Neuronal stem cell (in vitro differentiated cells): ENCODE measurements at regions not wholly inside any gene's neighbourhood (a gene's known extent, or its start where the extent isn't known, plus 50 kb on each side); places are given as distances from the start of the nearest gene placed in this dataset.

Source experiments
- DNase-seq: peaks from one replicate; pipeline ENCODE4 v3.0.0-alpha.2; 2013; ENCODE audit warnings: low spot score
- H2AFZ ChIP-seq: one replicate; pipeline ENCODE4 v1.6.1; 2013; ENCODE audit warnings: mild to moderate bottlenecking, low read length, inconsistent platforms
- H2AK5ac ChIP-seq: 2 replicates; pipeline ENCODE4 v1.6.1; 2013; ENCODE audit warnings: low read depth, mild to moderate bottlenecking, inconsistent platforms, low read length, moderate library complexity, mixed read lengths
- H2BK120ac ChIP-seq: 2 replicates; pipeline ENCODE4 v1.6.1; 2013; ENCODE audit warnings: low read depth, mild to moderate bottlenecking, inconsistent platforms, low read length, moderate library complexity, mixed read lengths
- H2BK12ac ChIP-seq: one replicate; pipeline ENCODE4 v1.6.1; 2013; ENCODE audit warnings: low read length, inconsistent platforms
- H2BK15ac ChIP-seq: 2 replicates; pipeline ENCODE4 v1.6.1; 2013; ENCODE audit warnings: mild to moderate bottlenecking, low read length, inconsistent platforms, mixed read lengths
- H2BK5ac ChIP-seq: one replicate; pipeline ENCODE4 v1.6.1; 2013; ENCODE audit warnings: inconsistent platforms, mild to moderate bottlenecking, low read length, moderate library complexity
- H3K14ac ChIP-seq: one replicate; pipeline ENCODE4 v1.6.1; 2013; ENCODE audit warnings: low read length, inconsistent platforms
- H3K18ac ChIP-seq: 2 replicates; pipeline ENCODE4 v1.6.1; 2013; ENCODE audit warnings: low read length, inconsistent platforms
- H3K23ac ChIP-seq: 2 replicates; pipeline ENCODE4 v1.6.1; 2013; ENCODE audit warnings: low read depth, mild to moderate bottlenecking, mixed read lengths, low read length, inconsistent platforms; ENCODE audit not compliant: poor library complexity
- H3K27ac ChIP-seq: replicated peaks from 3 replicates; pipeline ENCODE4 v1.5.1; 2013; ENCODE audit warnings: low read length, inconsistent platforms
- H3K27me3 ChIP-seq, 3 experiments: 2 replicates each; pipeline ENCODE4 v1.6.1; 2013; ENCODE audit warnings: low read length in 3 of 3, mild to moderate bottlenecking in 2 of 3, inconsistent platforms in 1 of 3, low read depth in 1 of 3, mixed read lengths in 1 of 3, moderate library complexity in 1 of 3; ENCODE audit not compliant: control insufficient read depth in 3 of 3, insufficient read depth in 3 of 3
- H3K36me3 ChIP-seq, 2 donors: replicated peaks in 1 of 2; 2 replicates each; pipeline ENCODE4 v1.6.1; 2013; ENCODE audit warnings: low read length in 2 of 2; ENCODE audit not compliant: control insufficient read depth in 2 of 2, insufficient read depth in 2 of 2
- H3K4ac ChIP-seq: 2 replicates; pipeline ENCODE4 v1.6.1; 2013; ENCODE audit warnings: inconsistent platforms, mild to moderate bottlenecking, low read length, moderate library complexity
- H3K4me1 ChIP-seq, 2 donors: 1 replicate in 1 of 2; 2 replicates in 1 of 2; pipeline ENCODE4 v1.6.1; 2013; ENCODE audit warnings: low read length in 2 of 2, low read depth in 1 of 2; ENCODE audit not compliant: control insufficient read depth in 2 of 2, insufficient read depth in 1 of 2
- H3K4me2 ChIP-seq: one replicate; pipeline ENCODE4 v1.6.1; 2013; ENCODE audit warnings: mild to moderate bottlenecking, low read length, inconsistent platforms; ENCODE audit not compliant: insufficient read depth, poor library complexity, severe bottlenecking
- H3K4me3 ChIP-seq, 2 donors: 2 replicates each; pipeline ENCODE4 v1.5.1; 2013; ENCODE audit warnings: low read length in 2 of 2, mild to moderate bottlenecking in 2 of 2, inconsistent platforms in 1 of 2, moderate library complexity in 1 of 2
- H3K79me1 ChIP-seq: one replicate; pipeline ENCODE4 v1.6.1; 2013; ENCODE audit warnings: low read depth, mild to moderate bottlenecking, inconsistent platforms, low read length, moderate library complexity
- H3K9ac ChIP-seq: one replicate; pipeline ENCODE4 v1.6.1; 2013; ENCODE audit warnings: mild to moderate bottlenecking, low read depth, low read length, inconsistent platforms; ENCODE audit not compliant: poor library complexity
- H3K9me3 ChIP-seq, 2 donors: replicated peaks in 1 of 2; 2 replicates each; pipeline versions ENCODE3 to v1.6.1; 2013; ENCODE audit warnings: low read length in 2 of 2, mild to moderate bottlenecking in 2 of 2, inconsistent platforms in 1 of 2, low read depth in 1 of 2, mixed read lengths in 1 of 2, moderate library complexity in 1 of 2; ENCODE audit not compliant: control insufficient read depth in 2 of 2, insufficient read depth in 1 of 2
- H4K8ac ChIP-seq: one replicate; pipeline ENCODE4 v1.6.1; 2013; ENCODE audit warnings: low read depth, mild to moderate bottlenecking, inconsistent platforms, low read length, moderate library complexity
- H4K91ac ChIP-seq: one replicate; pipeline ENCODE4 v1.6.1; 2013; ENCODE audit warnings: low read length, low read depth, mild to moderate bottlenecking, inconsistent platforms; ENCODE audit not compliant: poor library complexity
- WGBS, 2 donors: extraction: QIAGEN DNeasy Blood & Tissue Kit; methylation state at CpG; one replicate each; pipeline ENCODE4 v1.1.7; 2013; ENCODE audit warnings: missing lambda C conversion rate in 2 of 2, mixed read lengths in 1 of 2; ENCODE audit not compliant: insufficient read length in 2 of 2, insufficient replicate concordance in 1 of 2; ENCODE audit errors: extremely low coverage in 2 of 2; 5-methylcytosine and 5-hydroxymethylcytosine counted together

DNA sequence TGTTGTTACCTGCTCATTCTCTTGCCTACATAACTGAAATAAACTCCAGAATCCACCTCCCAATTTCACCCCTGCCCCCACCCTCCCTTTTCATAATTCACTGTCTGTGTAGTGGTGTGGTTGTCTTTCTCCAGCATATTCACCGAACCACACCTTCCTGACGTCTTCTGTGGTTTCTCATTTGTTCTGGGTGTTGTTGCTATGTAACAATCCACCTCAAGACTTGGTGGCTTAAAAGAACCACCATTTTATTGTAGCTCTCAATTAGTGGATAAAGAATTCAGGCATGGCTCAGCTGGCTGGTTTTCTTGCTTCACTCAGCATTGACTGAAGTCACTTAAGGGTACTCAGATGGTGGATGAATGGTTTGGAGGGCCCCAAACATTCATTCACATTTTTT is 229.8 kb downstream of the MAF start:
- H2BK15ac ChIP-seq, result no peak overlapping the region
- H3K18ac ChIP-seq, result no peak overlapping the region
- H3K36me3 ChIP-seq, result no peaks in the 10 kb centered on the region
- H3K4me2 ChIP-seq, result no peak overlapping the region
- no peak overlapping the region for H3K23ac ChIP-seq
- H3K27ac ChIP-seq, result no peak overlapping the region
- no peak overlapping the region for H3K14ac ChIP-seq
- H2AK5ac ChIP-seq, result no peak overlapping the region
- no peaks in the 10 kb centered on the region for H3K9me3 ChIP-seq
- H3K4me1 ChIP-seq, result no peaks in the 10 kb centered on the region
- no peak overlapping the region for H3K9ac ChIP-seq
- no peak overlapping the region for H3K4me3 ChIP-seq
- H3K27me3 ChIP-seq, result peaks cover 0 to 7% (median 0%) of the 10 kb centered on the region in 3 experiments
- no peak overlapping the region for H3K4ac ChIP-seq
- no peak overlapping the region for H2BK5ac ChIP-seq
- no CpG with 5 or more reads among the region's 2 CpGs for WGBS, 2 donors
- no peak overlapping the region for H2BK120ac ChIP-seq
- H2BK12ac ChIP-seq, result no peak overlapping the region
- no peak overlapping the region for H2AFZ ChIP-seq
- DNase-seq, result no peak
- H4K91ac ChIP-seq, result no peak overlapping the region
- no peak overlapping the region for H4K8ac ChIP-seq
- H3K79me1 ChIP-seq, result no peaks in the 10 kb centered on the region

DNA sequence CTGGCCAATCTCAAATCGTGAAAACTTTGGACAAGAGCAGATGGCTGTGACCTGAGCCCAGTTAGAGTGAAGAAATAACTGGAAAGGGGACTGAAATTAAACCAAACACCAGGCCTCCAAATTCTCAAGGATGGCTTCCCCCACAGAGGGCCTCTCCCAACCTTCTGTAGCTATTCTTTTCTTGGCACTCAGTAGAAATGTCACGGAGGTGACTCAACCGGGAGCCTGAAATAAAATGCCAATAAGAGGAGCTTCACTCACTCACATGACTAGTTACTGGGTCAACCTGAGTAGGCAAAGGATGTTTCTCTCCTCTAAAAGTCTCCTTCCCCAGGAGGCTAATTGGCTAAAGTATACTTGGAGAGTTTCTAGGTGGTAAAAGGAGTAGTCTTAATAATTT is 230.7 kb downstream of the MAF start:
- Histone ChIP-seq H3K4ac (no peak overlapping the region), H2AK5ac (no peak overlapping the region), H3K36me3 (no peaks in the 10 kb centered on the region), H3K27ac (no peak overlapping the region), H4K91ac (no peak overlapping the region), H3K27me3 (peaks cover 0 to 7% (median 0%) of the 10 kb centered on the region in 3 experiments), H2BK120ac (no peak overlapping the region), H3K14ac (no peak overlapping the region), H4K8ac (no peak overlapping the region), H3K79me1 (no peaks in the 10 kb centered on the region), H2BK15ac (no peak overlapping the region), H3K18ac (no peak overlapping the region), H3K9me3 (no peaks in the 10 kb centered on the region), H2AFZ (no peak overlapping the region), H2BK12ac (no peak overlapping the region), H3K23ac (no peak overlapping the region), H2BK5ac (no peak overlapping the region), H3K4me2 (no peak overlapping the region), H3K9ac (no peak overlapping the region), H3K4me1 (no peaks in the 10 kb centered on the region), H3K4me3 (no peak overlapping the region)
- no peak for DNase-seq
- WGBS, 2 donors, result no CpG with 5 or more reads among the region's 3 CpGs

DNA sequence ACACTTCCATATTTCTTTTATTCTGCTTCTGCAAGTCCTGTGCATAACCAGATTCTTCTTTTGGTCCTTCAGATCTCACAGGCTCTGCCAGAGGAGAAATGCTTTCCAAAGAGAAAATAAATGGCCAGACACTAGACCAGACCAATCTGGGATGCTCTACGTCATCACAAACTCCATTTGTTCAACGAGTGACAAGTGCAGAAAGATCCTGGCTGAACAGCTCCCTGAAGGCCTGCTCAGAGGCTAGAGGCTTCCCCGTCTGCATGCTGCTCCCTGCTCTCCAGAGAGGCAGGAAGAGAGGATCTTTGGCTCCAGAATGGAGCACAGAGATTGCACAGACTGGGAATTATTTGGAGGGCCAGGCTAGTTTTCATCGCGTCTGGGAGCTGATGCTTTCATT is 232.7 kb downstream of the MAF start:
- Histone ChIP-seq H3K9me3 (no peaks in the 10 kb centered on the region), H3K4me3 (no peak overlapping the region), H2BK15ac (no peak overlapping the region), H3K9ac (no peak overlapping the region), H3K18ac (no peak overlapping the region), H3K79me1 (no peaks in the 10 kb centered on the region), H4K8ac (no peak overlapping the region), H3K27ac (no peak overlapping the region), H3K27me3 (peaks cover 0 to 16% (median 0%) of the 10 kb centered on the region in 3 experiments), H3K4ac (no peak overlapping the region), H3K4me1 (no peaks in the 10 kb centered on the region), H2AK5ac (no peak overlapping the region), H4K91ac (no peak overlapping the region), H2BK5ac (no peak overlapping the region), H2AFZ (no peak overlapping the region), H3K36me3 (no peaks in the 10 kb centered on the region), H2BK12ac (no peak overlapping the region), H2BK120ac (no peak overlapping the region), H3K4me2 (no peak overlapping the region), H3K23ac (no peak overlapping the region), H3K14ac (no peak overlapping the region)
- no peak for DNase-seq
- WGBS, 2 donors, result no CpG with 5 or more reads among the region's 5 CpGs

DNA sequence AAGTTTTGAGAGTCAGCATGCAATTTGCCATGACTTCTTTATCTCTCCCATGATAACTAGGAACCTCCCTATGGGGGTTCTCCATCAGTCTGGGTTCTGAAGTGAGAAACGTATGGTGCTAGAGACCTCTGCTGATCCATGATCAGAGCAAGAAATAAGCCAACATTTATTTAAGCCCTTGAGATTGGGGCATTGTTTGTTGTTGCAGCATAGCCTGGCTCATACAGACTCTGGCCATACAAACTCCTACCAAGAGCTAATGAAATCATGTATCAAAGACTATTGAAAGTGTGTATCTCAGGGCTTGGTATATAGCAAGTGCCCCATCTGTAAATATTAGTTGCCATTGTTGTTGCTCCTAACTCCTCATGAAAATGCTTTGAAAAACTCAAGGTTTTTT is 233.9 kb downstream of the MAF start:
- no peaks in the 10 kb centered on the region for H3K4me1 ChIP-seq
- WGBS, 2 donors, result no CpG with 5 or more reads among the region's 1 CpG
- no peak overlapping the region for H4K8ac ChIP-seq
- no peak overlapping the region for H2BK5ac ChIP-seq
- H3K18ac ChIP-seq, result no peak overlapping the region
- H3K36me3 ChIP-seq, result no peaks in the 10 kb centered on the region
- H2BK120ac ChIP-seq, result no peak overlapping the region
- H2AFZ ChIP-seq, result no peak overlapping the region
- H2AK5ac ChIP-seq, result no peak overlapping the region
- H2BK15ac ChIP-seq, result no peak overlapping the region
- H3K4ac ChIP-seq, result no peak overlapping the region
- no peak overlapping the region for H3K4me3 ChIP-seq
- no peak overlapping the region for H2BK12ac ChIP-seq
- no peaks in the 10 kb centered on the region for H3K9me3 ChIP-seq
- no peaks in the 10 kb centered on the region for H3K79me1 ChIP-seq
- H3K9ac ChIP-seq, result no peak overlapping the region
- peaks cover 0 to 16% (median 0%) of the 10 kb centered on the region in 3 experiments for H3K27me3 ChIP-seq
- H4K91ac ChIP-seq, result no peak overlapping the region
- DNase-seq, result no peak
- no peak overlapping the region for H3K23ac ChIP-seq
- H3K4me2 ChIP-seq, result no peak overlapping the region
- H3K14ac ChIP-seq, result no peak overlapping the region
- H3K27ac ChIP-seq, result no peak overlapping the region
